ENCODE measurements at regions not wholly inside any gene's neighbourhood (a gene's known extent, or its start where the extent isn't known, plus 50 kb on each side); places are given as distances from the start of the nearest gene placed in this dataset.

- TF ChIP-seq ESRRG (CRISPR knock-in tag; IDR thresholded peaks at IDR 0.05) (no peak), ZC3H10 (CRISPR knock-in tag; IDR thresholded peaks at IDR 0.05) (no peak), ZNF565 (CRISPR knock-in tag; conservative IDR thresholded peaks at IDR 0.05; ENCODE audit: low read depth) (no peak), BACH2 (CRISPR knock-in tag; IDR thresholded peaks at IDR 0.05; ENCODE audit: borderline replicate concordance) (no peak), TCF4 (CRISPR knock-in tag; IDR thresholded peaks at IDR 0.05; ENCODE audit: borderline replicate concordance) (no peak), ARNTL (CRISPR knock-in tag; IDR thresholded peaks at IDR 0.05; ENCODE audit: borderline replicate concordance, low read depth) (no peak), TSHZ2 (CRISPR knock-in tag; IDR thresholded peaks at IDR 0.05) (no peak), POU6F1 (CRISPR knock-in tag; IDR thresholded peaks at IDR 0.05; ENCODE audit: borderline replicate concordance, low read depth) (no peak), OSR1 (CRISPR knock-in tag; IDR thresholded peaks at IDR 0.05) (no peak), SNAI2 (CRISPR knock-in tag; IDR thresholded peaks at IDR 0.05) (no peak)
- TF ChIP-seq, protein P1, sequence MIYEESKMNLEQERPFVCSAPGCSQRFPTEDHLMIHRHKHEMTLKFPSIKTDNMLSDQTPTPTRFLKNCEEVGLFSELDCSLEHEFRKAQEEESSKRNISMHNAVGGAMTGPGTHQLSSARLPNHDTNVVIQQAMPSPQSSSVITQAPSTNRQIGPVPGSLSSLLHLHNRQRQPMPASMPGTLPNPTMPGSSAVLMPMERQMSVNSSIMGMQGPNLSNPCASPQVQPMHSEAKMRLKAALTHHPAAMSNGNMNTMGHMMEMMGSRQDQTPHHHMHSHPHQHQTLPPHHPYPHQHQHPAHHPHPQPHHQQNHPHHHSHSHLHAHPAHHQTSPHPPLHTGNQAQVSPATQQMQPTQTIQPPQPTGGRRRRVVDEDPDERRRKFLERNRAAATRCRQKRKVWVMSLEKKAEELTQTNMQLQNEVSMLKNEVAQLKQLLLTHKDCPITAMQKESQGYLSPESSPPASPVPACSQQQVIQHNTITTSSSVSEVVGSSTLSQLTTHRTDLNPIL (CRISPR knock-in tag; IDR thresholded peaks at IDR 0.05; ENCODE audit: low read depth), result no peak
- TF ChIP-seq, protein P2, sequence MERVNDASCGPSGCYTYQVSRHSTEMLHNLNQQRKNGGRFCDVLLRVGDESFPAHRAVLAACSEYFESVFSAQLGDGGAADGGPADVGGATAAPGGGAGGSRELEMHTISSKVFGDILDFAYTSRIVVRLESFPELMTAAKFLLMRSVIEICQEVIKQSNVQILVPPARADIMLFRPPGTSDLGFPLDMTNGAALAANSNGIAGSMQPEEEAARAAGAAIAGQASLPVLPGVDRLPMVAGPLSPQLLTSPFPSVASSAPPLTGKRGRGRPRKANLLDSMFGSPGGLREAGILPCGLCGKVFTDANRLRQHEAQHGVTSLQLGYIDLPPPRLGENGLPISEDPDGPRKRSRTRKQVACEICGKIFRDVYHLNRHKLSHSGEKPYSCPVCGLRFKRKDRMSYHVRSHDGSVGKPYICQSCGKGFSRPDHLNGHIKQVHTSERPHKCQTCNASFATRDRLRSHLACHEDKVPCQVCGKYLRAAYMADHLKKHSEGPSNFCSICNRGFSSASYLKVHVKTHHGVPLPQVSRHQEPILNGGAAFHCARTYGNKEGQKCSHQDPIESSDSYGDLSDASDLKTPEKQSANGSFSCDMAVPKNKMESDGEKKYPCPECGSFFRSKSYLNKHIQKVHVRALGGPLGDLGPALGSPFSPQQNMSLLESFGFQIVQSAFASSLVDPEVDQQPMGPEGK (CRISPR knock-in tag; IDR thresholded peaks at IDR 0.05; ENCODE audit: borderline replicate concordance), result no peak
- ATAC-seq, result no peak
Observed at GRCh38 chr12:107242189-107242588, 148.8 kb upstream of the CRY1 start.

DNA sequence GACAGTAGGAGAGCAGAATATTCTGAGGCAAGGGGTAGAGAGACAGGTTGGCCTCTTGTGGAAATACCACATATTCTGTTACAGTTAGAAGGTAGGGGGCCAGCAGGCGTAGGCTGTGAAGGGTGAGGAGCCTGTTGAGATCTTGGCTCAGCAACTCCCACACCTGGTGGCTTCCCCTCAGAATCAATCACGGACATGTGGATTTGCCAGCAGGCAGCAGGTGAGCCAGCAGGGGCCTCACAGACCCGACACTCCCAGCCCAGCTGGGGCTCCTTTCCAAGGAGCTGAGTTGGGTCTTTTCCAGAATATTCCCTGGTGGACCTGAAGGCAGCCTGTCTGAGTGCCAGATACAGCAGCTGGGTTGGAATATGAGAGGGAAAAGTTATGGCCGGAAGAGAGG, 150.0 kb upstream of the CRY1 start:
- no peak for ATAC-seq
- TF ChIP-seq ZFP3 (CRISPR knock-in tag; IDR thresholded peaks at IDR 0.05) (no peak), OSR1 (CRISPR knock-in tag; IDR thresholded peaks at IDR 0.05) (no peak), RARB (CRISPR knock-in tag; IDR thresholded peaks at IDR 0.05) (no peak), CSRNP3 (CRISPR knock-in tag; IDR thresholded peaks at IDR 0.05) (no peak), TCF4 (CRISPR knock-in tag; IDR thresholded peaks at IDR 0.05; ENCODE audit: borderline replicate concordance) (no peak), CSDC2 (CRISPR knock-in tag; IDR thresholded peaks at IDR 0.05) (no peak)

DNA sequence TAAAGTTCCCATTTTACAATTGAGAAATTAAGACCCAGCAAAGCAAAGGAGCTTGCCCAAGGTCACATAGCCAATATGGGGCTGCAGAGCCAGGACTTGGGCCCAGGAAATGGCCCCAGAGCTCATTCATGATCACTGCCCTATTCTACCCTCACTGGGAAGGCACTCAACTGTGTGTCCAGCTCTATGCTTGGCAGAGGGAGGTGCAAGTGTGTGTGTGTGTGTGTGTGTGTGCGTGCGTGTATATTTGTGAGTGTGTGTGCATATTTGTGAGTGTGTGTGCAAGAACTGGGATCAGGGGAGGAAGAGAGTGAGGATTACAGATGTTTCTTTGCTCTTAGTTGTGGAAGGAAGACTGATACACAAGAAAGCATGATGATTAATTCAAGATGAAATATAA, 151.2 kb upstream of the CRY1 start:
- ATAC-seq, result no peak
- TF ChIP-seq ZNF70 (CRISPR knock-in tag; IDR thresholded peaks at IDR 0.05) (no peak), ISL1 (CRISPR knock-in tag; IDR thresholded peaks at IDR 0.05) (no peak), ZNF8 (CRISPR knock-in tag; IDR thresholded peaks at IDR 0.05) (no peak), TOX (CRISPR knock-in tag; IDR thresholded peaks at IDR 0.05; ENCODE audit: borderline replicate concordance) (no peak), BACH2 (CRISPR knock-in tag; IDR thresholded peaks at IDR 0.05; ENCODE audit: borderline replicate concordance) (no peak), POU6F1 (CRISPR knock-in tag; IDR thresholded peaks at IDR 0.05; ENCODE audit: borderline replicate concordance, low read depth) (no peak), ARNTL (CRISPR knock-in tag; IDR thresholded peaks at IDR 0.05; ENCODE audit: borderline replicate concordance, low read depth) (no peak), ZC3H10 (CRISPR knock-in tag; IDR thresholded peaks at IDR 0.05) (no peak), CSDC2 (CRISPR knock-in tag; IDR thresholded peaks at IDR 0.05) (no peak)
